Natural killer cell (primary cell): ENCODE measurements at regions not wholly inside any gene's neighbourhood (a gene's known extent, or its start where the extent isn't known, plus 50 kb on each side); places are given as distances from the start of the nearest gene placed in this dataset.

Experiments
- ATAC-seq, 3 donors: fragments of 150-1000 bp in 2 of 3; fragments of 200-7000 bp in 1 of 3; cut with Tn5 transposase; 1 replicate in 1 of 3; 2 replicates in 2 of 3; pipeline ENCODE4 v1.10.0; 2021; ENCODE audit warnings: mild to moderate bottlenecking in 2 of 3, moderate library complexity in 2 of 3
- DNase-seq, 2 donors: peaks; one replicate each; pipeline versions ENCODE4 v3.0.0 to v3.0.0-alpha.2; 2013 to 2021; ENCODE audit warnings: mixed read lengths in 1 of 2
- H3K27ac ChIP-seq: one replicate; pipeline ENCODE4 v1.5.1; 2013; ENCODE audit warnings: mild to moderate bottlenecking, low read length
- H3K27me3 ChIP-seq: one replicate; pipeline ENCODE4 v1.6.1; 2013; ENCODE audit warnings: low read length; ENCODE audit not compliant: control insufficient read depth, insufficient read depth
- H3K36me3 ChIP-seq: one replicate; pipeline ENCODE4 v1.6.1; 2013; ENCODE audit warnings: low read length; ENCODE audit not compliant: control insufficient read depth, insufficient read depth
- H3K4me1 ChIP-seq: one replicate; pipeline ENCODE4 v1.6.1; 2013; ENCODE audit warnings: low read length; ENCODE audit not compliant: control insufficient read depth, insufficient read depth
- H3K4me3 ChIP-seq: one replicate; pipeline ENCODE4 v1.5.1; 2013; ENCODE audit warnings: low read length
- H3K9me3 ChIP-seq: one replicate; pipeline ENCODE4 v1.6.1; 2013; ENCODE audit warnings: low read length; ENCODE audit not compliant: control insufficient read depth, insufficient read depth
- H3K27ac Mint-ChIP-seq, 2 donors: one replicate each; pipeline ENCODE4 v1.8.0; 2022; ENCODE audit warnings: mild to moderate bottlenecking in 2 of 2, mixed read lengths in 2 of 2, moderate library complexity in 1 of 2
- H3K27me3 Mint-ChIP-seq, 2 donors: one replicate each; pipeline ENCODE4 v1.8.0; 2022; ENCODE audit warnings: low read depth in 2 of 2, mixed read lengths in 2 of 2
- H3K36me3 Mint-ChIP-seq: one replicate; pipeline ENCODE4 v1.8.0; 2022; ENCODE audit warnings: mixed read lengths
- H3K4me1 Mint-ChIP-seq, 2 donors: one replicate each; pipeline ENCODE4 v1.8.0; 2022; ENCODE audit warnings: mixed read lengths in 2 of 2
- H3K4me3 Mint-ChIP-seq: one replicate; pipeline ENCODE4 v1.8.0; 2022; ENCODE audit warnings: mild to moderate bottlenecking, moderate library complexity, mixed read lengths
- H3K9me3 Mint-ChIP-seq, 2 donors: one replicate each; pipeline ENCODE4 v1.8.0; 2022; ENCODE audit warnings: mixed read lengths in 2 of 2
- WGBS: methylation state at CpG from one replicate; pipeline ENCODE4 v1.1.7; 2013; ENCODE audit warnings: missing lambda C conversion rate; ENCODE audit not compliant: insufficient coverage; 5-methylcytosine and 5-hydroxymethylcytosine counted together
- intact Hi-C: fragments of 100-400 bp; cut with micrococcal nuclease; formaldehyde crosslinking; loops from one replicate; pipeline ENCODE4 v1.14.2; 2022
- TF ChIP-seq, protein P1 (sequence below): fragments of 200-600 bp; IDR thresholded peaks from one replicate; pipeline ENCODE4 v1.8.0; 2022; ENCODE audit warnings: antibody characterized with exemption

- H3K27me3 ChIP-seq: no peaks in the 10 kb centered on the region
- H3K36me3 ChIP-seq: no peaks in the 10 kb centered on the region
- Mint-ChIP-seq H3K4me1 (no peaks in the 10 kb centered on the region), H3K9me3 (peaks cover 13 to 21% of the 10 kb centered on the region in 2 donors), H3K4me3 (no peak overlapping the region), H3K27ac (no peak overlapping the region), H3K27me3 (no peaks in the 10 kb centered on the region), H3K36me3 (peaks cover 9% of the 10 kb centered on the region)
- no peak for ATAC-seq
- no peaks in the 10 kb centered on the region for H3K4me1 ChIP-seq
- peaks cover 4% of the 10 kb centered on the region for H3K9me3 ChIP-seq
- H3K4me3 ChIP-seq: no peak overlapping the region
- TF ChIP-seq, protein P1, sequence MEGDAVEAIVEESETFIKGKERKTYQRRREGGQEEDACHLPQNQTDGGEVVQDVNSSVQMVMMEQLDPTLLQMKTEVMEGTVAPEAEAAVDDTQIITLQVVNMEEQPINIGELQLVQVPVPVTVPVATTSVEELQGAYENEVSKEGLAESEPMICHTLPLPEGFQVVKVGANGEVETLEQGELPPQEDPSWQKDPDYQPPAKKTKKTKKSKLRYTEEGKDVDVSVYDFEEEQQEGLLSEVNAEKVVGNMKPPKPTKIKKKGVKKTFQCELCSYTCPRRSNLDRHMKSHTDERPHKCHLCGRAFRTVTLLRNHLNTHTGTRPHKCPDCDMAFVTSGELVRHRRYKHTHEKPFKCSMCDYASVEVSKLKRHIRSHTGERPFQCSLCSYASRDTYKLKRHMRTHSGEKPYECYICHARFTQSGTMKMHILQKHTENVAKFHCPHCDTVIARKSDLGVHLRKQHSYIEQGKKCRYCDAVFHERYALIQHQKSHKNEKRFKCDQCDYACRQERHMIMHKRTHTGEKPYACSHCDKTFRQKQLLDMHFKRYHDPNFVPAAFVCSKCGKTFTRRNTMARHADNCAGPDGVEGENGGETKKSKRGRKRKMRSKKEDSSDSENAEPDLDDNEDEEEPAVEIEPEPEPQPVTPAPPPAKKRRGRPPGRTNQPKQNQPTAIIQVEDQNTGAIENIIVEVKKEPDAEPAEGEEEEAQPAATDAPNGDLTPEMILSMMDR: no peak
- WGBS: 89% methylated on average over 3 of the region's 3 CpGs
- H3K27ac ChIP-seq: no peak overlapping the region
- intact Hi-C loops: no loop called here
- DNase-seq: no peak
These were observed 870.4 kb downstream of the CDH8 start for GRCh38 chr16:61165797-61166196.

DNA sequence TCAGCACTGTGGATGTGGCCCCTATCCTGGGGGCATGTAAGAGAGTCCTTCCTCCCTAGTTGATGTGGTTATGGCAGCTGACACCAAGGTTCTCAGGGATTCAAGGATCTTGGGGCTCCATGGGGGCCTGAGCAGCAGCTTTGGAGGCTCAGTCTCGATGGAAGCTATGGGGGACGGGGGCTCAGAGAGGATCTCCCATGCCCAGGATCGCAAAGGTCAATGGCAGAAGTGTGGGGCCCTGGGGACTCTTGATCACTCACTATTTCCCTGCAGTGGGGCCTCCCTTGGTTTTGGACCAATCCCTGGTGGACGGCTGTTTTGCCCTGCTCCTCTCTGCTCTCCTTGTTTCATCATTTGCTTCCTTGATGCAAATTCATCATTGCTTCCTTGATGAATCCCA is 885.9 kb downstream of the CDH8 start:
- Histone ChIP-seq H3K36me3 (no peaks in the 10 kb centered on the region), H3K4me1 (no peaks in the 10 kb centered on the region), H3K27ac (no peak overlapping the region), H3K27me3 (no peaks in the 10 kb centered on the region), H3K4me3 (no peak overlapping the region), H3K9me3 (peaks cover 11% of the 10 kb centered on the region)
- H3K9me3 Mint-ChIP-seq: peaks cover 8 to 12% of the 10 kb centered on the region in 2 donors
- no peak overlapping the region for H3K4me3 Mint-ChIP-seq
- no peaks in the 10 kb centered on the region for H3K36me3 Mint-ChIP-seq
- ATAC-seq: no peak
- H3K27me3 Mint-ChIP-seq: no peaks in the 10 kb centered on the region
- no peak for DNase-seq
- no peak overlapping the region for H3K27ac Mint-ChIP-seq
- H3K4me1 Mint-ChIP-seq: no peaks in the 10 kb centered on the region
- WGBS: 84% methylated on average over 4 of the region's 4 CpGs
- TF ChIP-seq, protein P1: no peak
- intact Hi-C loops: no loop called here

- TF ChIP-seq, protein P1: no peak
- WGBS: 81% methylated on average over 5 of the region's 5 CpGs
- H3K27ac Mint-ChIP-seq: no peak overlapping the region
These were observed 886.5 kb downstream of the CDH8 start for GRCh38 chr16:61149709-61150108.

DNA sequence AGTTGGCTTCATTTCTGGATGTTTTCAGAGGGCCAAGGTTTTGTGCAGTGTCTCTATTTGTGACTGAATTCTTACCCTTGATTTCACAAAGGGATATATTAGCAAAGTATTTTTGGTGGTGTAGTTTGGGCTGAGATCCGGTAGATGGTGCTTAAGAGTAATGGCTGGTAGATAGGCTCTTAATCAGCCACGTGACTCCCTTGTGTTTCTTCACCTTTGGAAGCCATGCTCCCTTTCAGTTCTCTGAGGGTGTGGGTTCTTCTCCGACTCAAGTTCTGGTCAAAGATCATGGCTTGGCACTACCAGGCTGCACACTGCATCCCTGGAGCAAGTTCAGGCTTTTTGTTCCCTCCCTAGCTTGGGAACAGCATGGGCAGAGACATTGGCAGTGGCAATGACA is 887.3 kb downstream of the CDH8 start:
- ATAC-seq: no peak
- WGBS: 79% methylated on average over 3 of the region's 3 CpGs

More at GRCh38 chr16:61149709-61150108, 886.5 kb downstream of the CDH8 start:
- Histone ChIP-seq H3K4me1 (no peaks in the 10 kb centered on the region), H3K4me3 (no peak overlapping the region), H3K9me3 (peaks cover 11% of the 10 kb centered on the region), H3K27me3 (no peaks in the 10 kb centered on the region), H3K27ac (no peak overlapping the region), H3K36me3 (no peaks in the 10 kb centered on the region)
- Mint-ChIP-seq H3K36me3 (no peaks in the 10 kb centered on the region), H3K4me3 (no peak overlapping the region), H3K27me3 (no peaks in the 10 kb centered on the region), H3K4me1 (no peaks in the 10 kb centered on the region), H3K9me3 (peaks cover 8 to 10% of the 10 kb centered on the region in 2 donors)
- intact Hi-C loops: no loop called here
- DNase-seq: no peak
- ATAC-seq: no peak

More for the DNA sequence above, 887.3 kb downstream of the CDH8 start:
- no peaks in the 10 kb centered on the region for H3K4me1 ChIP-seq
- no peaks in the 10 kb centered on the region for H3K27me3 ChIP-seq
- peaks cover 11% of the 10 kb centered on the region for H3K9me3 ChIP-seq
- Mint-ChIP-seq H3K4me3 (no peak overlapping the region), H3K4me1 (no peaks in the 10 kb centered on the region), H3K36me3 (no peaks in the 10 kb centered on the region), H3K27ac (no peak overlapping the region), H3K9me3 (peaks cover 10 to 11% of the 10 kb centered on the region in 2 donors), H3K27me3 (no peaks in the 10 kb centered on the region)
- TF ChIP-seq, protein P1: no peak
- intact Hi-C loops: no loop called here
- H3K36me3 ChIP-seq: no peaks in the 10 kb centered on the region
- no peak overlapping the region for H3K27ac ChIP-seq
- DNase-seq: no peak
- H3K4me3 ChIP-seq: no peak overlapping the region
